ENCODE measurements at regions not wholly inside any gene's neighbourhood (a gene's known extent, or its start where the extent isn't known, plus 50 kb on each side); places are given as distances from the start of the nearest gene placed in this dataset.

- TF ChIP-seq ATF2 (tag by site-specific recombination; IDR thresholded peaks at IDR 0.05; ENCODE audit: low read depth) (0 out of 2 replicates have a peak, but pooled peaks have one; percentile 27), ZBTB26 (tag by site-specific recombination; optimal IDR thresholded peaks at IDR 0.05) (peak; percentile 84), GLIS2 (tag by site-specific recombination; IDR thresholded peaks at IDR 0.05) (peak; percentile 20), ZNF571 (tag by site-specific recombination; IDR thresholded peaks at IDR 0.05) (no peak), ZNF664 (tag by site-specific recombination; IDR thresholded peaks at IDR 0.05) (no peak), ZNF645 (tag by site-specific recombination; IDR thresholded peaks at IDR 0.05) (no peak), INSM2 (tag by site-specific recombination; IDR thresholded peaks at IDR 0.05) (no peak), ZNF785 (tag by site-specific recombination; IDR thresholded peaks at IDR 0.05) (no peak), KLF7 (tag by site-specific recombination; IDR thresholded peaks at IDR 0.05; ENCODE audit: borderline replicate concordance) (no peak), ZNF341 (tag by site-specific recombination; IDR thresholded peaks at IDR 0.05; ENCODE audit: low read depth) (peak; percentile 70), ZNF629 (tag by site-specific recombination; IDR thresholded peaks at IDR 0.05) (peak; percentile 60; the same call in 1 of the 2 replicates), REST (tag by site-specific recombination; IDR thresholded peaks at IDR 0.05) (no peak), ZNF335 (tag by site-specific recombination; conservative IDR thresholded peaks at IDR 0.05) (0 out of 2 replicates have a peak, but pooled peaks have one; percentile 34), ZNF398 (tag by site-specific recombination; IDR thresholded peaks at IDR 0.05) (peak; percentile 33; the same call in 1 of the 2 replicates), ZNF518A (tag by site-specific recombination; conservative IDR thresholded peaks at IDR 0.05; ENCODE audit: low read depth) (no peak), ZNF600 (tag by site-specific recombination; IDR thresholded peaks at IDR 0.05) (no peak), YY2 (tag by site-specific recombination; IDR thresholded peaks at IDR 0.05) (no peak), ZNF404 (tag by site-specific recombination; IDR thresholded peaks at IDR 0.05) (no peak), BCL11B (tag by site-specific recombination; IDR thresholded peaks at IDR 0.05; ENCODE audit: low read depth) (no peak), ZBTB21 (tag by site-specific recombination; IDR thresholded peaks at IDR 0.05) (peak; percentile 72)
Measured at GRCh38 chr10:23694446-23694920, 255.6 kb downstream of the OTUD1 start (continued).

Measured in HEK293 (cell line).